GM18868 (cell line): ENCODE measurements at regions not wholly inside any gene's neighbourhood (a gene's known extent, or its start where the extent isn't known, plus 50 kb on each side); places are given as distances from the start of the nearest gene placed in this dataset.
"Not testable (repeated sequence)": the region's sequence is repeated elsewhere in the genome, so short reads cannot be mapped to it uniquely, and the experiment has no call there.

Experiments used
- ATAC-seq: cut with Tn5 transposase; IDR thresholded peaks from one replicate; pipeline ENCODE4 v1.9.1; 2021; ENCODE audit warnings: mild to moderate bottlenecking, moderate library complexity; ENCODE audit not compliant: unreplicated experiment

DNA sequence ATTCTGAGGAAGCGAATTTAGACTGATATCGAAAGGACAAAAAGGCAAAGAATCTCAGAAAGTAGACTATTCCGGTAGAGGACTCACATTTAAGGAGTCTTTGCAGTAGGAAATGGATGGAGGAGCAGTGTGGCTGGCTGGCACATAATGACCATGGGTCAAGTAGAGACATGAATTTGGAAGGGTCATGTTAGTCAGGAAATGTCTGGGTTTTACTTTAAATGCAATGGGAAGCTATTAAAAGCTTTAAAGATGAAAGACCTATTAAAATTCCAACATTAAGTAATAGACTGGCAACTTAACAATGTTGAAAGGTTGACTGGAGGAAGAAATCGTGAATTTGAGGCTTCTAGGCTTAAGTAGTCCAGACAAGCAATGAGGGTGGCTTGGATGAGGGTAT lies 90.0 kb upstream of the SEMA3C start:
- no peak for ATAC-seq

DNA sequence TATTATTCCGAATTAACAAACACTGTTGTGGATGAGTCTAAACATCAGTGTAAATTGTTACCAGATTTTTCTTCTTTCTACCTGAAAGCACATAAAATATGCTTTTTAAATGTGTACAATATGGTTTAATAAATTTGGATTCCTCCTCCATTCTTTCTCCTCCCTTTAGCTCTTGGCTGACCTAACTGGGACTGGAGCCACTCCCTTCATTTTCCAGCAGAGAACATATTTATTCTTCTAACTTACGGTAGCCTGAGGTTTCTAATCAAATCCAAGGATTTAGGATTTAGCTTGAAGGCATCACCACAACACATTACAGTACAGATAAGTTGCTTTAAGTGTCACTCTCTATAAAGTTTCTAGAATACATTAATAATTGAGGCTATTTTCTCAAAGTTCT lies 88.2 kb upstream of the SEMA3C start:
- no peak for ATAC-seq

DNA sequence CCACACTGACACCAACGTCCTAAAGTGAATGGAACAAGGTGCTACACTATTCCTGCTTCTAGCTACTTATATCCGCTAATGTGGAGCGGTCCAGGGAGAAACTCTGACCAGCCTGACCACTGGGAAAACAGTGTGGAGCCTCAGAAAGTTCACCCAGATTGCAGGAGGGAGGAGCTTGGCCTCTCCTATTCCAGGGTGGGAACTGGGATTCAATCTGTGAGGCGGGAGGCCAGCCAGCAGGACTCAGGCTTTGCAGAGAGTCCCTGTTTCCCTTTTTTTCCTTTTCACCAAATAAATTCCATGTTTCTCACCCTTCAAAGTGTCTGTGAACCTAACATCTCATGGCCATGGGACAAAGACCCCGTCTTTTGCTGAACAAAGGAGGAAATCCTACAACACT lies 86.4 kb upstream of the SEMA3C start:
- no peak for ATAC-seq

DNA sequence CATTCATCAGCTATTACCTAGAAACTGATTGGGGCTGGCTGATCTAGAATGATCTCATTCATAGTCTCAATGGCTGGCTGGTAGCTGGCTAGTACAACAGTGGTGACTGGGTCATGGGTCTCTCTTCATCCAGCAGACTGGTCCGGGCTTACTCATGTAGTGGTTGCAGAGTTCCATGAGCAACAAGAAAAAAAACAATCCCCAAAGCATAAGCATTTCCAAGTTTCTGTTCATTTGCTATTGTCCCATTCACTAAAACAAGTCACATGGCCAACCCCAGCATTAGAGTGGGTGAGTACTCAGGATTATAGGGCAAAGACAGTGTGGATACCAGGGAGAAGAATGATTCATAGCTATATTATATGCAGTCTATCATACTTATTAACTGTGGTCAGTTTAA lies 85.2 kb upstream of the SEMA3C start:
- no peak for ATAC-seq

DNA sequence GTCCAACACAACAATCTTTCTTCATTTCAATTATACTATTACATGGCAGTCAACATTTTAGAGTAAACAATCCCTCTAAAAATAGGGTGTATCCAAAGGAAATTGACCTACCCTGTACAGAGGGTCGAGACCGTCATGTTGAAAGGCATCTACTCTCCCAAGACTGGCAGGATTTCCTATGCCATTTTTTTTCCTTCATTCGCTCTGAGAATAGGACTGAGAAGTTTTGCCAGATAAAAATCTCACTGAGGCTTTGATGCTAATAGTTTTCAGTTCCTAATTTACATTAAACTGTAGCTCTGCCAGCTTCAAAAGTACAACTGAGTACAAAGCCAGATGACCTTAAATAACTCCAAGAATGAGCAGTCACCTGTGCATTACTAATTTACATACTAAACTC lies 84.5 kb upstream of the SEMA3C start:
- no peak for ATAC-seq

DNA sequence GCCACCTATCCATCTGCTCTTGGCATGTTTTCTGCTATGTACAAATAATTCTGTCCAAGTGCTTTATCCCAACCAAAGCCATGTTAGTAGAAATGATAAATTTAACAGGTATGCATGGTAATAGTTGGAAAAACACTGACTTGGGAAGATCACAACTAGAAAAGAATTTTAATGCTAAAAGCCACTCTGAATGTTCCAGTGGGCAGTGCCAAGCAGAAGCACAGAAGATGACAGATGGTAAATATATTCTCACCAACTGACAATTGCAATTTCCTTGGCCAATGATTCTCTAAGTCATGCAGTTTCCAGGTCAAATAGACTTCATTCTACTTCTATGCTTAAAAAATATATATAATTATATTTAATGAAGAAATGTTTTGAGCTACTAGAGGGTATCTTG lies 83.6 kb upstream of the SEMA3C start:
- no peak for ATAC-seq

DNA sequence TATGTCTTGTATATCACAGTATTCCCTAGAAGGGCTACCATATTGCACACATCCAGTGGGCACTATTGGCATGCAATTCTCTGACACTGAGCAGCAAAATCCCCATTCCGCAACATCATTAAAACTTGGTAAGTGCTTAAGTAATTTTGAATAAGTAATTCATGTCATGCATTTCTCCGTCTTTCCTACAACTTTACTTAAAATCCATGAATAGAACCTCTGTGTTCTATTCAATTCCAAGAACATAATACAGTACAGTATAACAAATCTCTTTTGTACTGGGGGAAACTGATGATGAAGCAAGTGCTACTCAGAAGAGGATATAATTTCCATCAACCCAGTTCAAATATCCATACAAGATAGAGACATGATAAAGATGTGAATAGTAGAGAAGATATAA lies 80.9 kb upstream of the SEMA3C start:
- no peak for ATAC-seq

DNA sequence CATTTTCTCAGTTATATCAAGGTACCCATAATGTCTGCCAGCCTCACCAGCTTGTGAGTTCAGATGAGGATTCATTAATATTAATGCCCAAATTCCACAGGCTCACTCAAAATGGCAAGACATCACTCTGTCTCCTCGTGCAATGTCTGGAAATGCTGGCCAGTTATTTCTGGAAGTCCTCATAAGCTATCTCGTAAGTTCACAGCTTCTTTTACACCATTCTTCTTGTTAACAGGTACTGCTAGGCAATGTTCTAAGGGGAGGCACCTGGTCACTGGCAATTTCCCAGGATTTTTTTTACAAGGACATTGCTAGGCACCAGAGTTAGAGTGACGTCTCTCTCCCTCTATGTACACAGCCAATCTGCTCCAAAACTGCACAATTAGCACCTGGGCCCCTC lies 80.2 kb upstream of the SEMA3C start:
- ATAC-seq: no peak

DNA sequence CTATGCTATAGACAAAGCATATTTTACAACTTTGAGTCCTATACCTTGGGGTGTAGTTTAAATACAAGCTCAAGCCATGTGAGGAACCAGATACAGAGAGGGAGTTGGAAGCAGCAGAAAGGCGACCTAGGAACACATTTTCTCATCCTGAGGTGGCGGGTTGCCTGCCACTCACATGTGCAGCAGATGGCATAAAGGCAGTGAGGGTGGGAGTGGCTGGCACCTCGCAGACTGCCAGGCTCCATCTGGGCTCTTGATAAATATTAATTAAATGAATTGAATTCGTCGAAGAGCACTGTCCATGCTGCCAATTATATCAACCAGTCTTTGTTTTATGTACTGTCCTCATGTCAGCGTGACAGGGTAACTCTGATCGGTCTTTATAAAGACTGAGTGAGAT lies 79.0 kb upstream of the SEMA3C start:
- ATAC-seq: no peak

DNA sequence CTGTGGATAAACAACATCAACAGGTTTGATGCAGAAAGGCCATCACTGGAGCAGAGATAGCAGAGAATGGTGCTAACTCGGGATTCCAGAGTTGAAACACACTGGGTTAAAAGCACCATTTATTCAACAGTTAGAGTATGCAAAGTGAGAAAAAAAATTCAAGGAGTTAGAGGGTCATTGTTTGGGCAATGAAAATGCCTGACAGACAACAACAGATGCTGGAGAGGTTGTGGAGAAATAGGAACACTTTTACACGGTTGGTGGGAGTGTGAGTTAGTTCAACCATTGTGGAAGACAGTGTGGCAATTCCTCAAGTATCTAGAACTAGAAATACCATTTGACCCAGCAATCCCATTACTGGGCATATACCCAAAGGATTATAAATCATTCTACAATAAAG lies 77.4 kb upstream of the SEMA3C start:
- not testable (repeated sequence) for ATAC-seq

DNA sequence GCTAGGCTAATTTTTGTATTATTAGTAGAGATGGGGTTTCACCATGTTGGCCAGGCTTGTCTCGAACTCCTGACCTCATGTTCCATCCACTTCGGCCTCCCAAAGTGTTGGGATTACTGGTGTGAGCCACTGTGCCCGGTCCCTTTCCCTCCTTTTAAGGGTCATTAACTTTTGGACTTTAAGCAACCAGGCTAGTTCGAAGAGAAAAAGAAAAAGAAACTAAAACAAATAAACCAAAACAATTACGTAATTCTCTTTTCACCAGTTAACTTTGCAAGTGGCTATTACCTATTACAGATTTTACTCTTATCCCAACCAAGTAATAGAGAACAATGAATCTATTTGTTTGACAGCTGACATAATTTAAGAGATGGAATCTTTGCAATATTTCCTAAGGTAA lies 72.8 kb upstream of the SEMA3C start:
- no peak for ATAC-seq

DNA sequence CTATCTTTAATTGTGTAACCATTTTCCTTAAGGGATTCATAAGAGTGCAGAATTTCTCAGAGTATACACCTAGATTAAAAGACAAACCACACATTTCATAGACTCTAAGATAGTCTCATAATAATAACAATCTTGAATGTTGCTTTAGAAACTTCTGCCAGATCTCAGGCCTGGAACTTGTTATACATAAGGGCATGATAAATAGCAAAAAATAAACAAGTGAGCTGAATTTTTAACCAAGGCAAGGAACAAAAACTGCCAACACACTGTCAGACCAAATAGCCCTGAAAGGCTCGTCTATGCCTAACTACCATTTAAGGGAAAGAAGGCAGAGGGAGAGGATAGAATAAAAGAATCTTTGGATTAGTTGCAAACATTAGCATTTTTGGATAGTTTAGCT lies 65.8 kb upstream of the SEMA3C start:
- ATAC-seq: no peak

DNA sequence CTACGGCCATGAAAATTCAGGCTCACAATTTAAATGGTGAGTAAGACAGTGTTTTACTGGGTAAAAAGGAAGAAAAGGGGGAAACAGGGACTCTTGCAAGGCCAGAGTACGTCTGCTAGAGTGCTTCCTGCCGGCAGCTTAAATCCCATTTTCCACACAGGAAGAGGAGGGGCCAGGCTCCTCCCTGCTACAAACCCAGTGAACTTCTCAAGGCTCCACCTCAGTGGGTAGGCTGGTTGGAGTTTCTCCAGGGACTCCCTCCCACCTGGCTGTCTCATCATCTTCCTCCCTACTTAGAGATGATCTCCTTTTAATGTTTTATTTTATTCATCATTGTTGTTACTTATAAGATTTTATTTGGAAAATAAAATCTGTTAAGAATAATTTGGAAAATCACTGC lies 62.6 kb upstream of the SEMA3C start:
- ATAC-seq: no peak

DNA sequence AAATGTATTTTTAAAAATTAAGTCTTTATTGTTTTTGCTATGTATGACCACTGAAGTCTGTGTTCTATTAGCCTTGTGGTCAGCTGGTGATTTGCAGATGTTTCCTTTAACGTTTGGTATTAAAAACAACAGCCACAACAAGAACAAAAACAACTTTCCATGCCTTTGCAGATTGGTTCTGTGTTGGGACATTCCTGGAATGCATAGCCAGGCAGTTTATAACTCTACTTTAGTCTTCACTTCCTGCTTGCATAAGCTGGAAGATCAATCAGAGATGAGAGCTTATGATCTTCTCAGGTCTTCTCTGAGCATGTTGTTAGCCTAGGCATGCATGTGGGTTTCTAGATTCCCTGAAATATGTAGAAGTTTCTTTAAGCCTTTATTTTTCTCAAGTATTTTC lies 58.9 kb upstream of the SEMA3C start:
- no peak for ATAC-seq

DNA sequence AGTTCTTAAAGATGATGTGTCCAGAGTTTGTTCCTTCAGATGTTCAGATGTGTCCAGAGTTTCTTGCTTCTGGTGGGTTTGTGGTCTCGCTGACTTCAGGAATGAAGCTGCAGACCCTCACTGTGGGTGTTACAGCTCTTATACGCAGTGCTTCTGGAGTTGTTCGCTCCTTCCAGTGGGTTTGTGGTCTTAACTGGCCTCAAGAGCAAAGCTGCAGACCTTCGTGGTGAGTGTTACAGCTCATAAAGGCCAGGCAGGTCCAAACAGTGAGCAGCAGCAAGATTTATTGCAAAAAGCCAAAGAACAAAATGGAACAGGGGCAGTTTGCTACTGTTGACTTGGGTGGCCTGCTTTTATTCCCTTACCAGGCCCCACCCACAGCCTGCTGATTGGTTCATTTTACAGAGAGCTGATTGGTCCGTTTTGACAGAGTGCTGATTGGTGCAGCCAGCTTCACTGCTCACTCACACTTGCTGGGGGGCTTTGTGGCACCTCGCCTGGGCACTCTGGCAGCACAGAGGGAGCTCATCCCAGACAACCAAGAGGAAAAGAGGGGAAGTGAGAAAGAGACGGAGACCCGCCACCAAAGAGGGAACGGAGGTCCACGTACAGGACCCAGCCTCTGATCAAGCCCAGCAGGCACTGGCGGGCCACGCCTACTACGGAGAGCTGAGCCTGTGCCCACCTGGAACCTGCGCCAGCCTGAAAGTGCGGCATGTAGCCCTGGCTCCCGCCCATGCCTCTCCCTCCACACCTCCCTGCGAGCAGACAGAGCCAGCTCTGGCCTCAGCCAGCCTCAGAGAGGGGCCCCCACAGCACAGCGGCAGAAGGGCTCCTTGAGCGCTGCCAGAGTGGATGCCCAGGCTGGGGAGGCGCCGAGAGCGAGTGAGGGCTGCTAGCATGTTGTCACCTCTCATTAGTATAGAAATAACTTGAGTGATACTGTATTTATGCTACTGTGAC lies 55.8 kb upstream of the SEMA3C start:
- no peak for ATAC-seq

DNA sequence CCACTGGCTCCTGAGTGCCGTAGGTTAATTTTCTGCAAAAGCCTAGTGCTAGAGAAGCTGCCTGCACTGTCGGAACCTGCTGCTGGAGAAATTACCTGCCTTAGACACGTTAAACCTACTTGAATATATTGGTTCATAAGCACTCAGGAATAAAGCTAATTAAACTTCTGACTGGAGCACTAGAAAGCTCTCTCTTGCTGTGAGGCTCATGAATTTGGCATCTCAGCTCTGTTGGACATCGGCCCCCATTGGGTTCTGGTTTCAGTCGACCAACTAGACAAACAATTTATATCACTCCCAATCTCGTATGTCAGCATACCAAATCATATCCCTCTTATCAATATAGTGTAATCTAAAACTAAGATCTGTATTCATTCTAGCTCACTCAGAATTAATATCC lies 52.4 kb upstream of the SEMA3C start:
- no peak for ATAC-seq
